Stimulated activated CD4-positive, alpha-beta T cell treated with anti-CD3 and anti-CD28 coated beads, Interleukin-4, amount 100 ng/mL, for 4 hours (primary cell): ENCODE measurements at regions not wholly inside any gene's neighbourhood (a gene's known extent, or its start where the extent isn't known, plus 50 kb on each side); places are given as distances from the start of the nearest gene placed in this dataset.

ENCODE experiments used
- DNase-seq, 2 experiments: peaks; one replicate each; pipeline ENCODE4 v3.0.0-alpha.2; 2020

DNA sequence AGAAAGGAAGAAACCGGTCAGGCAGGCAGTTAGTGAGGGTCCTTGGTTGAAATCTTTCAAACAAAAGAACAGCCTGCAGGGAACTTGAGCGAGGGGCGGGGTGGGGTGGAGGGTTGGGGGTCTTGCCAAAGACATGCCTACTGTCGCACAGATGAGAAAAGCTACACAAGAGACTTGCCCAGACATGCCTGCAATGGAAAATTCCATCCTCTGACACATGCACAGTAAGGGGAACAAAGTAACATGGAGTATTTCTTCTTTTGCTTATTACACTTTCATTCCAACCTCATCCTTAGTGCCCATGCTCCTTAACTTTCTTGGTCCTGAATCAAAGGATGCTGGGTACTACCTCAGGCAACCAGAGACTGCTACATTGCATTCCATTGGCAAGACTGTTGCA, 1491.2 kb downstream of the STIM2 start:
- no peak for DNase-seq

DNA sequence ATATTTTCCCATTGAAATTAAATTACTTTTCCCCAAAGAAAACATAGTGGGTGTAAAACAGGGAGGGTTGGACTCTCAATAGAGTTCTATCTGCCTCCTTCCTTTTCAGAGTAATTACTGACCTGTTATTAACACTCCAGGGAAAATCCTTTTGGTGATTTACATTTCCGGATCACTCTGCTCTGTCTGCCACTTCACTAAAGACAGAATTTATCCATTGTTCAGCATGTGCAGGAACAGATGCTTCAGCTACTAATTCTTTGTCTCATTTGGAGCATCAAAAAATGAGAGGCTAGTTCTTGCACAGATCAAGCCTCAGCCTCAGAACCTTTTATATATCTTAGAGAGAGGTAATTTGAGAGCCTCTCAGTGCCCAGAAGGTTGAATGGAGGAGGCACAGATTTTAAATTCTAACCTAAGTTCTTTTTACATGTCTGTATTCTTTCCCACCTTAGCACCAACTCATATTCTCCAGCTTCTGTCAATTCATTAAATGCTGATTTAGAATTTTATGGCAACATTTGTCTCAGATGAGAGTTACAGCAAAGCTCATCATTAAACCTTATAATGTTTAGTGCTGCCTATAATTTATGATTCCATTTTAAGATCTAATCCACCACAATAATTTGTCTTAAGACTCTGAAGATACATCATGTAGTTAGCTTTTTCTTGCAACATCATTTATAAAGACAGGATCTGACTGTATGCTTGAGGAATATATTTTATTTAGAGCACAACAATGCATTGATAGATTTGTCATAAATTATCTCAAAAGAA, 1494.4 kb downstream of the STIM2 start:
- DNase-seq: no peak

DNA sequence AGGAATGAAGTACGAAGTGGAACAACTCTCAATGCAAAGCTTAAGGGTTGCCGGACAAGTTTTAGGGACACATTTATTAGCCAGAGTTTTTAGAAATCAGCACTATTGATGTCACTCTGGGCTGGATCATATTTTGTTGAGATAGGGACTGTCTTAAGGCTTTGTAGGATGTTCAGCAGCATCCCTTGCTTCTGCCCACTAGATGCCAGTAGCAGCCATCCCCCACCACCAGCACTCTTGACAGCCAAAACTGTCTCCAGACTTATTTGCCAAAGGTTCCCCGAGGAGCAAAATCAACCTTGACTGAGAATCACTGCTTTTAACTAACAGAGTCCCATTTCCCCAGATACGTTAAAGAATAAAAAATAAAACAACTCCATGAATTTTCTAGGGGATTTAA, 1497.3 kb downstream of the STIM2 start:
- DNase-seq: no peak

DNA sequence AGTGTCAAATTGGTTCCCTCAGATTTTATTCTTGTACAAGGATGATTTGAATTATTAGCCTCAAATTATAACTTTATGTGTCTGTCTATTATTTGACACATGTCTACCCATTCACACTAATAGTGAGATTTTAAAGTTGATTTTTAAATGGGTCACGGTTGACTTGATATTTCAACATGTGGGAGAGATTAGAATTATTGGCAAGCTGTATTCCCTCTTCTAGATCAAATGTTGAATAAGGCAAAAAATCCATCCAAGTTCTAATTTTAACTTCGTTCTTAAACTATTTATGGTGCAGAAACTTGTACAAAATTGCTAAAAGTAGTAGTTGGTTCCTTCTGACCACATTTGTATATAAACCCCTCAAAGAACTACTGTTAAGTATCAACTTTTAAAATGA, 1498.0 kb downstream of the STIM2 start:
- no peak for DNase-seq

DNA sequence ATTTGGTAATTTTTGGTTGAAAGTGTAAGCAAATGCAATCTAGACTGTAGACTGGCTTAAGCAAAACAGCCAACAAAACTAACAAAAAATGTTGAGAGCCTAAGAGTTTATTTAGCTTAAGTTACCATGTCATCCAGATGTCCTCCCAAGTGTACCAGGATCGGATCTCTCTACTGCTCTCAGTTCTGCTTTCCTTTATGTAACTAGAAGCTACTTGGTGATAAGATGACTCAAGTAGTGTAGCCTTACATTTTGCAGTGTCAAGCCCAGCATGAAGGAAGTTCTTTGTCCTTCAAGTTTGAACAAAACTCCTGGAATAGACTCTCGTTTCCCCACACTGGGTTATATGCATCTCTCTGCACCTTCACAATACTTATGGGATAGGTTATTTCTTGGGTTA, 1500.0 kb downstream of the STIM2 start:
- no peak for DNase-seq

DNA sequence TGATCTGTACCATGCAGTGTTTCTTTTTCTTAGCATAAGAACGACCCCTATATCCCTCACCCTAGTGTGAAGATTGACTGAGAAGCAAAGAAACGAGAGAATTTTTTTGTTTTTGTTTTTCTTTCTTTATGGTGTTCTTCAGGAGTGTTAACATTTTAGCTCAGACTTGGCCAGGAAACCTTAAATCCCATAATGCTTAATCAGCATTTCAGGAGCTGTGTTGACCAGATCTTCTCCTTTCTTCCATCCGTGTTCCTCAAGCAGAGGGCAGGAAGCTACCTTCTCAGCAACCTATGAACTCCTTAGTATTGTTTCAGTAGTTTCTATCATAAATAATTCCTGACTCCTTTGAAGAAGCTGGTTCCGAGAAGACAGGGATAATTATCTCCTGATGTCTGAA, 1501.5 kb downstream of the STIM2 start:
- DNase-seq: no peak

DNA sequence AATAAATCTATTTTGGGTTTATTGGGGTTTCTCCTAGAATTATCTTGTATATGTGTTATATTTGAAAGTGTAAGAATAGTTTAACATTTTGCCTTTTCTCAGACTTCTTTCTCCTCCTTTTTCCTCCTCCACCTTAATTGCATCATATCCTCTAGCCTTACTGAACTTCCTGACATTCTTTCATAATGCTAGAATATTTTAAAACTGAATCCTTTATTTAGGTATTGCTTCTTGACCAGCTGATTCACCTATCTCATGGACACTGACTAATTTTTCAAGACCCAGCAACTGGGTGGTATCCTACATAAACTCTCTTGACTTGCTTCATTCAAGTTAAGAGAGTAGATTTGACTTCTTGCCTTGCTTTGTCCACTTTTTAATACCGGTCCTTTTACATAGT, 1508.9 kb downstream of the STIM2 start:
- no peak for DNase-seq

DNA sequence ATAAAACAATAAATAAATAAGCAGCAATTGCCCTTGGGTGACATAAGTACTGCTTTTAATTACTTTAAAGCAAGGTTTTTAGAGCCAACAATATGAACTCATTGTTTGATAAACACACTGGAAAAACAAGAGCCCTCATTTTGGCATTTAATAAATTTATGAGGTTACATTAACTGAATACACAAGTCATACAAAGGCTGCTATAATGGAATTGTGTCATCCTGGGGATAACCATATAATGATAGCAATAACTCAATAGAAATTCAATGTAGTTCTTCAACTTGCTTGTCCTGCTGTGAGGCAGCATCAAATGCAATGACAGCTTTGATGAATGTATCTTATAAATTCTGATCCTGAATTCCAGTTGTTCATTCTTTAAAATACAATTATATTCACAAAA, 1512.5 kb downstream of the STIM2 start:
- DNase-seq: no peak

DNA sequence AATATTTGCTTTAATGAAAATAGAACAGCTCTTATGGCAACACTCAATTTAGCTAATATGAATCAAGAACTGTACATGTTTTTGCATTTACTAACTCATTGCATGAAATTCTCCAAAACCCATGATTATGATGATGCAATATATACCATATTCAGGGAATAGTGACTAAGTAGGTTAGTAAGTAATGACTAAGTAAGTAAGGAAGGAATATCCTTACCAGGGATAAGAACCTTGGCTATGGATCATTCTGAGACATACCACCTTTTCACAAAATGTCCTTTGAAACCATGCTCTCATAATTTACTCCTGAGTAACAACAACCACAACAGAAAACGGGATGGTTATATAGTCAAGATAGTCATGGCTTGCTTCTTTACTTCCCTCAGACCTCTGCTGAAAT, 1513.0 kb downstream of the STIM2 start:
- DNase-seq: no peak

DNA sequence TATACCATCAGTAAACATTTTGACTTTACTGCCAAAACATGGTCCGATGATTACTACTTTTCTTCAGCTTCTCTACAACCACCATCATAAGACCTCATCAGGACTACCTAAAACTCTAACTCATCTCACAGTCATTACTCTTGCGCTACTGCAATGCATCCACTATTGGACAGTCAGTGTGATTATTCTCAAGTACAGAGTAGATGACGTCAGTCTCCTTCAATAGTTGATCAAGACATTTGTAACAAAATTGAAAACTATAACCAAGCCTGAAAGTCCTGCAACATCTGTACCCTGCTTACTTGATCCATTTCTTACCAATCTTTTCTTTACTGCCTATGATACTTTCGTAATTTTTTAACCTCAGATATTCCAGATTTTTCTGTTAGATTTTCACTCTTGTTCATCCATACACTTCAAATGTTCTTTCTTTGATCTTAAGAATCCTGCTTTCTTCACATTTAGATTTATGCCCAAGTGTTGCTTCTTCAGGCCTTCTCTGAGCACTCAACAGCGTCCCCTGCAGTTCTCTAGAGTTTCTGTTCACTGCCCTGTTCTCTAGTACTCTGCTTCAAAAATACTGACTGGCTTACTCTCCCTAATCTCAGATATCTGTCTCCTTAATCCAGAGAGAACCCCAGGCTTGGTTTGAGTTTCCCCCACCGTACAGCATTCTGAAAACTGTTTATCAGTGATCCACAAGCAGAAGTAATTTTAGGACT, 1517.6 kb downstream of the STIM2 start:
- no peak for DNase-seq

DNA sequence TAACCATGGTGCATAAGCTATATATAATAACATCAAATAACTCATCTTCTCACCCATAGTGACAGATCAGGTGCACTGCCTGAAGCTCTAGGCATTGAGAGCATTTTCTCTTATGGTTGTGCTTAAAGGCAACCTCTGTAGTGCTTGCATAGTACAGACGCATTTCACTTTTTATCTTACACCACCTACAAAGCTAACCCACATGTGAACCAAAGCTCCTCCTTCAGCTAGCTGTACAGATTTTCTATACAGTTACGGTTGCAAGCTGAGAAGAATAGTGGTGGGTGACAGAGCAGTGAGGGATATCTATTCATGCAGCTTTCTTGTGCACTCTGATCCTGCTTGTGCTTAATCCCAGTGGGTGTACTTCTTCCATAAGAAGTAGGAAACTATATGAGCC, 1525.2 kb downstream of the STIM2 start:
- no peak for DNase-seq

DNA sequence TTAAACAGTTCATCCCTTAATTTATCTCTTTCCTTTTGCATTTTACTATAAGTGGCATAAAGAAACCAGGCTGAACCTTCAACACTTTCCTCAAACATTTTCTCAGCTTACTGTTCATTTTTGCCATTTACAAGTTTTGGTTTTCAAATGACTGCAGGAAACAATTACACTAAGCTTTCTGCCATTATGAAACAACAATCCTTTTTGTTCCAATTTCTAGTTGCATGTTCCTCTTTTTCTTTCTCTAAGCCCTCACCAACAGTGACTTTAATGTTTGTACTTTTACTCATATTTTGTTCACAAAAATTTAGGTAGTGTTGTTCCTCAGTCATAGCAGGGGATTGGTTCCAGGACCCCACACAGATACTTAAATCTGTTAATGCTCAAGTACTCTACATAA, 1526.1 kb downstream of the STIM2 start:
- DNase-seq: no peak

DNA sequence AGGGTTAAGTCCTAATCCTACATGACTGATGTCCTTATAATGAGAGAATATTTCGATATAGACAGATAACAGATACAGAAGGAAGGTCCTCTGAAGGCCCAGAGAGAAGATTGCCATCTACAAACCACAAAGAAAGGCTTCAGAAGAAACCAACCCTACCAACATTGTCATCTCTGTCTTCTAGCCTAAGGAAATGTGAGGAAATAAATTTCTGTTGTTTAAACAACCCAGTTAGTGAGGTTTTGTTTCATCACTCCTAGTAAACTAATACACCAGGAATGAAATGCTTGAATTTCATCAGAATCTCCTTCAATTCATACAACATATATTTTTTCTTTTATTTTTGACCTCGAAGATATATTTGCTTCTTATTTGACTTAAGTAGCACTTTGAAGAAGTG, 1527.8 kb downstream of the STIM2 start:
- DNase-seq: no peak

DNA sequence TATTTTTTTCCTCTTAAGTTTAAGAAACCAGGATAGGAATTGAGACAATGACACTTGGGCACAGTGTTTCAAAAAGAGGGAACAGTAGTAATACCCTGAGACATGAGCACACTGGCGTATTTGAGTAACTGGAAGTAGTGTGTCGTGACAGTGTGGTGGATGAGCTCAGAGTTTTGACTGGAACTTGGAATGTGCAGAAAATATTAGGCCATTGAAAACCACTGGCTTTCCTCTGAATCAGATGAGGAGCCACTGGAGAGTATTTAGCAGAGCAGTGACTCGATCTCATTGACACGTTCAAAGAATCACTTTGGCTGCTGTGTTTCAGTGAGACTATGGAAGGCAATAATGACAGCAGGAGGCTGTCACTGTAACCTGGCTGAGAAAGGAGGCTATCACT, 1531.2 kb downstream of the STIM2 start:
- DNase-seq: no peak

DNA sequence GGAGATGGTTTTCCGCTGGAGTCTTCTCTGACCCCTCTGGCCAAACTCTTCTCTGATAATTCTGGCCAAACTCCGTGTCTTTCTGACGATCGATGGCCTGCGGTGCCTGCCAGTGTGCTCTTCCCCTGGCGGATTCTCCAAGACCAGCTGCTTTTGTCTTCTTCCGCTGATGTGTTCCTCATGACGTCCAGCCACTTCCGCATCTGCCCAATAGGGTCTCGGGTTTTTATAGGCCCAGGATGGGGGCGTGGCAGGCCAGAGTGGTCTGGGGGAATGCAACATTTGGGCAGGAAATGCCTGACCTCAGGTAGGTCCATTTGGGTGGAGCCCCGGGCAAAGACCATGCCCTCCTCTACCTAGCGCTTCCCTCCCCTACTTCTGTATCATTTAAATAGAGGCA, 1542.1 kb downstream of the STIM2 start:
- no peak for DNase-seq

DNA sequence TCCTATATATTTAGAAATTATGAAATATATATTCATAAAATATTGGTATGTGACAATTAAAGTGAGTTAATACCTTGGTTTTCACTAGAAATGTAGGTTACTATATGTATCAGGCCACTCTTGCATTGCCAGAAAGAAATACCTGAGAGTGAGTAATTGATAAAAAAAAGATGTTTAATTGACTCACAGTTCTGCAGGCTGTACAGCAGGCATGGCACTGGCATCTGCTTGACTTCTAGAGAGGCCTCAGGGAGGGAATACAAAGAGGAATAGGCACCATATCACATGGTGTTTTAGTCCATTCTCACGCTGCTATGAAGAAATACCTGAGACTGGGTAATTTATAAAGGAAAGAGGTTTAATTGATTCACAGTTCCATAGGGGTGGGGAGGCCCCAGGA, 1560.6 kb downstream of the STIM2 start:
- no peak for DNase-seq

DNA sequence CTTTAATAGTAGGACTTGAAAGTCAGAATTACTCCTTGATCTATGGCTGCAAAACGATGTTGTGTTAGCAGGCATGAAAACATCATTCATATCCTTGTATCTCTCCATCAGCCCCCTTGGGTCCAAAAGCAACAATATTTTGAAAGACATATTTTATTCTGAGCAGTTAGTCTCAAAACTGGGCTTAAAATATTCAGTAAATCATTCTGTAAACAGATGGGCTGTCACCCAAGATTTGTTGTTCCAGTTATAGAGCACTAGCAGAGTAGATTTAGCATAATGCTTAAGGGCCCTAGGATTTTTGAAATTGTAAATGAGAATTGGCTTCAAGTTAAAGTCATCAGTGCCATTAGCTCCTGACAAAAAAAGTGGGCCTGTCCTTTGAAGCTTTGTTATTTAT, 1565.6 kb downstream of the STIM2 start:
- DNase-seq: no peak

DNA sequence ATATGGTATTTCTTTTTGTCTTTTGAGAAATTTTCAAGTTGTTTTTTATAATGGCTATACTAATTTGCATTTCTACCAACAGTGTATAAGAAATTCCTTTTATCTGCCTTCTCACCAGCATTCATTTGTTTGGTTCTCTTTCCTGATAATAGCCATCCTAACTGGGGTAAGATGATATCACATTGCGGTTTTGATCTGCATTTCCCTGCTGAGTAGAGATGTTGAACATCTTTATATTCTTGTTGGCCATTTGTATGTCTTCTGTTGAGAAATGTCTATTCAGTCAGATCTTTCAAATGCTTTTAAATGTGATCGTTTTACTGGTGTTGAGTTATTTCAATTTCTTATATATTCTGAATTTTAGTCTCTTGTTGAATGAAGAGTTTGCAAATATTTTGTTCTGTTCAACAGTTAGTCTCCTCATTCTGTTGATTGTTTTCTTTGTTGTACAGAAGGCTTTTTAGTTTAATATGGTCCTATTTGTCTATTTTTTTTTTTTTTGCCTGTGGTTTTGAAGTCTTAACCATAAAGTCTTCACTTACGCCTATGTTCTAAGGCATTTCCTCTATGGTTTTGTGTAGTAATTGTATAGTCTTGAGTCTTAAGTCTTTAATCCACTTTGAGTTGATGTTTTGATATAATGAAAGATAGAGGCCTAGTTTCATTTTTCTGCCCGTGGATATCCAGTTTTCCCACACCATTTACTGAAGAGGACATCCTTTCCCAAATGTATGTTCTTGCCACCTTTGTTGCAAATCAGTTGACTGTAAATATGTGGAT, 1566.9 kb downstream of the STIM2 start:
- DNase-seq: no peak

DNA sequence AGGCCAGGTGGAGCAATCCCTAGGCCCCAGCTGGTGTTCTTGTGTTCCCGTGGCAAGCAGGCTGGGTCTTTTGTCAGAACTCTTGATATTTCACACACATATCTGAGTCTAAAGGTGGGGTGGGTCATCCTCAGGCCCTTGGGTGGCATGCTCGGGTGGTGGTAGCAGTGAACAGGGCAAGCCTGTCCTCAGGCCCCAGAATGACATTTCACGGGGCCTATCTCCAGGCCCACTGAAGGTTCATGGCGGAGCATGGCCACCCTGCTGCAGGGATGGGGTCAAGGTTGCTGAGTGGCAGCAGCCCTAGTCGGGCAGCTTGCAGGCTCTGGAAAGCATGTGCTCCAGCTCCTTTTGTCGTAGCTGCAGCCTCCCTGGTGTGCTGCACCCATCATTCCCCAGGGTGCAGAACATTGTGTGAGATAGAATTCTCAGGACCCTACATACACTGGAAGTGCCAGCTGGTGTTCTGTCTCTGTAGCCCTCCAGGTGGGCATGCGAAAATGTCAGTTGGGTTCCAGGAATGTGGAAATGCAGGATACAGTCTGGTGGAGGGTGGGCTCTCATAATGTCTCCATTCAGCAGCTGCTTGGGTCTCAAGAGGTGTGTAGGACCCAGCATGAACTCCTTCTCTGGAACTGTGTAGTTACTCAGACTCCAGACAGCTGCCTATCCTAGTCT, 1571.8 kb downstream of the STIM2 start:
- DNase-seq: no peak

DNA sequence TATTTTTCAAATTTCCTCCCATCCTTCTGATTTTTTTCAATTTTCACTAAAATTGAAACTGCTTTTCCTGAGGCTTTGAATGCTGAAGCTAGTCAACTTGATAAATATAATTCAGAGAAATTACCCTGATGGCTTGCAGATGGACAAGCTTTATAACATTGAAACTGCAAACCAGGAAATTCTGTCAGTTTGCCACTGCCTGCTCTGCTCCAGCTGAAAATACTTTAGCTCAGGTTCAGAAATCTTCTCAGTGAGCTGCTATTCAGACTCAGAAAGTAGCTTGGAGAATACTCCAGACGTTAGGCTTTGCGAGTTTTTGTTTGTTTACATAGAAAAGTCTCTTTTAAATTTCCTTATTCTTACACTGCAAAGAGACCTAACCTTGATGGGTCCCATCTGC, 1574.7 kb downstream of the STIM2 start:
- DNase-seq: no peak

DNA sequence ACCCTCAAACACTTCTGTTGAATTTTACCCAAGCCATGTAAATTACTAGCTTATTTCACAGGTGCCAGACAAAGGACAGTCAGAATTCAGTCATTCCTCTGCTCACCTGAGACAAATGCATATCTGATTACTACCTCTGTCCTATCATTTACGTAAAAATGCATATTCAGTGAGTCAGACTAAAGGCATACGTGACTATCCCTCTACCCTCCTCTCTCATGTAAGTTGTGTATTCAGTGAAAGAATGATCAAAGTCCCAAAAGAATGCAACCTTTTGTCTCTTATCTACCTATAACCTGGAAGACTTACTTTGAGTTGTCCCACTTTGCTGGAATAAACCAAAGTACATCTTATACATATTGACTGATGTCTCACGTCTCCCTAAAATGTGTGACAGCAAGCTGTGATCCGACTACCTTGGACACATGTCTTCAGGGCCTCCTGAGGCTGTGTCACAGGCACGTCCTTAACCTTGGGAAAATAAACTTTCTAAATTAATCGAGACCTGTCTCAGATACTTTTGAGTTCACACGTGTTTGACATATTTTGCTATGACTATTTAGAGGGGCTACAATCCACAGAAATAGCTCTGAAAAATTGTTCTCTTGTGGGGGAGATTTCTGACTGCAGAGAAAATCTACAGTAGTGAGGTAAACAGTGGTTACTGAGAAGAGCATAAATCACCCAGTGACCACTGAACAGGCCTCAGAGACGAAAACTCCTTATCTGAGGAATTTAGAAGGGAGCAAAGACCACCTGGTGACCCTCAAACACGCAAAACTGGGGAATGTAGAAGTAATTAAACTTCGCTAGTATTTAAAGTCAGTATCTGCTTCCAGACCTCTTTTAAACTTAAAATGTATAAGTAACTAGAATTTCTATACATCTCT, 1575.8 kb downstream of the STIM2 start:
- no peak for DNase-seq

DNA sequence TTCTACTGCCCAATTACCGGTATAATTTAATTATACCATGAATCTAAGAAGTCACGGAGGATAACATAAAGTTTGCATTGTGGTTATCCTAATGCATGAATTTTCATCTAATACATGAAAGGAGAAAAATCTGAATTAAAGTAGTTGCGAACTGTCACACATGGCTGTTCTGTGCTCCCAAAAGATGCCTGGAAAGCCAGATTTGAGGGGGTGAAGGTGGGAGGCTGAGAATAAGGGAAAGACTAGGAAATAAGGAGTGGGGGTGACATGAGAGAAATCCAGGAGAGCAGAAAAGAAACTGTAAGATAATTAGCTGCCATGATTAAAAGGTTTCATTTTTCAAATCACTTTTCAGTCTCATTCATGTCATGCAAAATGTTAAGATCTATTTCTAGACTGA, 1582.7 kb downstream of the STIM2 start:
- no peak for DNase-seq
